HEK293 (cell line): ENCODE measurements at regions not wholly inside any gene's neighbourhood (a gene's known extent, or its start where the extent isn't known, plus 50 kb on each side); places are given as distances from the start of the nearest gene placed in this dataset.
A peak's percentile ranks its signal among the peaks of the same experiment; 100 is the strongest.

Experiments used
- CTCF ChIA-PET: fragments of 350-600 bp; formaldehyde crosslinking; extraction: SDS; loops from one replicate; lab custom pipeline; 2021; ENCODE audit warnings: antibody characterized with exemption; lab: Yijun Ruan, JAX
- POLR2A ChIA-PET: fragments of 300-600 bp; formaldehyde crosslinking; extraction: SDS; loops from one replicate; lab custom pipeline; 2020; ENCODE audit warnings: antibody characterized with exemption, inconsistent platforms; lab: Yijun Ruan, JAX
- H3K27ac ChIP-seq: fragments of 200-500 bp; sonication (Bioruptor generic); 2 replicates; pipeline ENCODE4 v1.5.1; 2014; ENCODE audit warnings: low read depth, low read length, control low read depth, inconsistent platforms; ENCODE audit errors: extremely low read depth
- H3K36me3 ChIP-seq, 2 experiments: fragments of 200-500 bp in 1 of 2; sonication (Bioruptor generic) in 1 of 2; 1 replicate in 1 of 2; 2 replicates in 1 of 2; pipeline ENCODE4 v1.5.1; 2014 to 2017; ENCODE audit warnings: inconsistent platforms in 2 of 2, low read length in 2 of 2; ENCODE audit not compliant: control insufficient read depth in 2 of 2, insufficient read depth in 1 of 2
- H3K4me1 ChIP-seq: fragments of 200-500 bp; sonication (Bioruptor generic); 2 replicates; pipeline ENCODE4 v1.5.1; 2014; ENCODE audit warnings: mild to moderate bottlenecking, low read length, inconsistent platforms; ENCODE audit not compliant: control insufficient read depth, insufficient read depth
- H3K4me3 ChIP-seq: 2 replicates; pipeline ENCODE4 v1.5.1; 2011; ENCODE audit warnings: low read depth, mild to moderate bottlenecking, control low read depth, low read length, moderate library complexity
- H3K9me3 ChIP-seq: fragments of 200-500 bp; sonication (Bioruptor generic); 2 replicates; pipeline ENCODE4 v1.5.1; 2014; ENCODE audit warnings: low read depth, low read length, inconsistent platforms; ENCODE audit not compliant: control insufficient read depth, insufficient read depth
- ATF2 ChIP-seq: fragments of 450-650 bp; formaldehyde crosslinking; IDR thresholded peaks from 2 replicates; pipeline ENCODE4 v1.5.1; 2016; ENCODE audit warnings: missing biosample characterization, missing genetic modification characterization, low read depth
- CTCF ChIP-seq: fragments of 450-650 bp; formaldehyde crosslinking; IDR thresholded peaks from 2 replicates; pipeline ENCODE4 v1.5.1; 2016; ENCODE audit warnings: missing biosample characterization, missing genetic modification characterization
- HOXC10 ChIP-seq: sonication (generic); formaldehyde crosslinking; IDR thresholded peaks from 2 replicates; pipeline ENCODE4 v1.8.1; 2023; ENCODE audit warnings: mild to moderate bottlenecking, missing genetic modification reagents
- KLF8 ChIP-seq: fragments of 450-650 bp; formaldehyde crosslinking; IDR thresholded peaks from 2 replicates; pipeline ENCODE4 v1.5.1; 2016; ENCODE audit warnings: missing biosample characterization, missing genetic modification characterization
- REPIN1 ChIP-seq: fragments of 450-650 bp; formaldehyde crosslinking; IDR thresholded peaks from 2 replicates; pipeline ENCODE4 v1.5.1; 2017; ENCODE audit warnings: missing biosample characterization, missing genetic modification characterization, low read depth
- SCRT1 ChIP-seq: fragments of 450-650 bp; formaldehyde crosslinking; IDR thresholded peaks from 2 replicates; pipeline ENCODE4 v1.5.1; 2016; ENCODE audit warnings: missing biosample characterization, missing genetic modification characterization, borderline replicate concordance
- ZBTB1 ChIP-seq: fragments of 450-650 bp; formaldehyde crosslinking; IDR thresholded peaks from 2 replicates; pipeline ENCODE4 v1.5.1; 2016; ENCODE audit warnings: missing biosample characterization, missing genetic modification characterization
- ZBTB11 ChIP-seq: fragments of 450-650 bp; formaldehyde crosslinking; conservative IDR thresholded peaks from 2 replicates; pipeline ENCODE4 v1.5.1; 2016; ENCODE audit warnings: low read depth, missing biosample characterization, missing genetic modification characterization
- ZBTB49 ChIP-seq: fragments of 450-650 bp; formaldehyde crosslinking; IDR thresholded peaks from 2 replicates; pipeline ENCODE4 v1.5.1; 2016; ENCODE audit warnings: missing biosample characterization, missing genetic modification characterization, low read depth
- ZFP3 ChIP-seq: fragments of 450-650 bp; formaldehyde crosslinking; IDR thresholded peaks from 2 replicates; pipeline ENCODE4 v1.5.1; 2016; ENCODE audit warnings: low read depth, missing biosample characterization, missing genetic modification characterization
- ZIC2 ChIP-seq: fragments of 450-650 bp; formaldehyde crosslinking; IDR thresholded peaks from 2 replicates; pipeline ENCODE4 v1.5.1; 2016; ENCODE audit warnings: missing biosample characterization, missing genetic modification characterization
- ZNF280C ChIP-seq: fragments of 450-650 bp; formaldehyde crosslinking; IDR thresholded peaks from 2 replicates; pipeline ENCODE4 v1.5.1; 2016; ENCODE audit warnings: missing biosample characterization, missing genetic modification characterization
- ZNF341 ChIP-seq: fragments of 450-650 bp; formaldehyde crosslinking; IDR thresholded peaks from 2 replicates; pipeline ENCODE4; 2016; ENCODE audit warnings: low read depth, missing biosample characterization, missing genetic modification characterization
- ZNF549 ChIP-seq: fragments of 450-650 bp; IDR thresholded peaks from 2 replicates; pipeline ENCODE4 v1.5.1; 2018; ENCODE audit warnings: missing biosample characterization, missing genetic modification characterization, mild to moderate bottlenecking, inconsistent platforms, moderate library complexity
- ZNF660 ChIP-seq: fragments of 450-650 bp; IDR thresholded peaks from 2 replicates; pipeline ENCODE4 v1.5.1; 2018; ENCODE audit warnings: missing biosample characterization, mild to moderate bottlenecking, missing genetic modification characterization
- ZNF664 ChIP-seq: fragments of 450-650 bp; formaldehyde crosslinking; IDR thresholded peaks from 2 replicates; pipeline ENCODE4 v1.5.1; 2016; ENCODE audit warnings: missing biosample characterization, missing genetic modification characterization
- ZSCAN23 ChIP-seq: fragments of 450-650 bp; formaldehyde crosslinking; IDR thresholded peaks from 2 replicates; pipeline ENCODE4 v1.5.1; 2016; ENCODE audit warnings: missing biosample characterization, missing genetic modification characterization

GRCh38 chr16:59201160-59201559, 467.0 kb upstream of the GOT2 start (continued):
- no peak for TF ChIP-seq REPIN1 (tag by site-specific recombination)
- TF ChIP-seq ZNF549 (tag by site-specific recombination): no peak
- TF ChIP-seq, all 188 proteins: peak for 0

GRCh38 chr16:59198487-59198886, 464.4 kb upstream of the GOT2 start:
- Histone ChIP-seq H3K36me3 (no peaks in the 10 kb centered on the region), H3K27ac (no peak overlapping the region), H3K4me3 (no peak overlapping the region), H3K4me1 (no peaks in the 10 kb centered on the region), H3K9me3 (no peaks in the 10 kb centered on the region)
- ChIA-PET POLR2A (no interaction called here), CTCF (no interaction called here)
- TF ChIP-seq SCRT1 (tag by site-specific recombination) (no peak), ZBTB49 (tag by site-specific recombination) (no peak), ZBTB1 (tag by site-specific recombination) (no peak), KLF8 (tag by site-specific recombination) (no peak), ZBTB11 (tag by site-specific recombination) (no peak), HOXC10 (CRISPR knock-in tag) (no peak), ZNF660 (tag by site-specific recombination) (no peak), ZNF664 (no peak), ZNF341 (tag by site-specific recombination) (no peak), ZSCAN23 (tag by site-specific recombination) (no peak), ZFP3 (tag by site-specific recombination) (no peak), ZIC2 (tag by site-specific recombination) (no peak), ZNF280C (tag by site-specific recombination) (no peak)

GRCh38 chr16:59195242-59195641, 461.1 kb upstream of the GOT2 start:
- TF ChIP-seq ATF2 (tag by site-specific recombination) (peak; percentile 57; the same call in 1 of the 2 replicates), CTCF (tag by site-specific recombination) (no peak)
- POLR2A ChIA-PET: no interaction called here
- H3K36me3 ChIP-seq: no peaks in the 10 kb centered on the region
- no peaks in the 10 kb centered on the region for H3K4me1 ChIP-seq
- CTCF ChIA-PET: no interaction called here
- H3K4me3 ChIP-seq: no peak overlapping the region
- H3K27ac ChIP-seq: no peak overlapping the region
- no peaks in the 10 kb centered on the region for H3K9me3 ChIP-seq
